22Rv1 (cell line): ENCODE measurements at regions not wholly inside any gene's neighbourhood (a gene's known extent, or its start where the extent isn't known, plus 50 kb on each side); places are given as distances from the start of the nearest gene placed in this dataset.

Experiments
- ZFX ChIP-seq: fragments of 450-650 bp; IDR thresholded peaks from 2 replicates; pipeline ENCODE4 v1.6.1; 2017; ENCODE audit warnings: antibody characterized with exemption, borderline replicate concordance
- TF ChIP-seq, protein P1 (sequence below): fragments of 450-650 bp; IDR thresholded peaks from 2 replicates; pipeline ENCODE4 v1.5.1; 2017; ENCODE audit warnings: mild to moderate bottlenecking

DNA sequence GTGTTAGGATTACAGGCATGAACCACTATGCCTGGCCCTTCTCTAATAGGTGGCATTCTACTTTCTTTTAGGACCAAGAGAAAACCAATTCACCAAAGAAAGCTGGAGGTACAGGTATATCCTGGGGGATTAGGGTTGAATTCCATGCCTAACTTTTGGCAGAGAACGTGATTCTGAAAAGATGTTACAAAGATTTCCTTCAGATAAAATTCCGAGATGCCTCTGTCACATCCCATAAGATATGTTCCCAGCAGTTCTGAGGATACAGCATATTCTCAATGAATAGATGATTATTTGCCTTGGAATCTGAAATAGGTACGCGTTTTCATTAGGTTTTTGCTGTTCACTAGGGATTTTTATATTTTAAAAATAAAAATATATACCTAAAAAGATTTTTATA lies 111.9 kb upstream of the KRAS start:
- TF ChIP-seq, protein P1, sequence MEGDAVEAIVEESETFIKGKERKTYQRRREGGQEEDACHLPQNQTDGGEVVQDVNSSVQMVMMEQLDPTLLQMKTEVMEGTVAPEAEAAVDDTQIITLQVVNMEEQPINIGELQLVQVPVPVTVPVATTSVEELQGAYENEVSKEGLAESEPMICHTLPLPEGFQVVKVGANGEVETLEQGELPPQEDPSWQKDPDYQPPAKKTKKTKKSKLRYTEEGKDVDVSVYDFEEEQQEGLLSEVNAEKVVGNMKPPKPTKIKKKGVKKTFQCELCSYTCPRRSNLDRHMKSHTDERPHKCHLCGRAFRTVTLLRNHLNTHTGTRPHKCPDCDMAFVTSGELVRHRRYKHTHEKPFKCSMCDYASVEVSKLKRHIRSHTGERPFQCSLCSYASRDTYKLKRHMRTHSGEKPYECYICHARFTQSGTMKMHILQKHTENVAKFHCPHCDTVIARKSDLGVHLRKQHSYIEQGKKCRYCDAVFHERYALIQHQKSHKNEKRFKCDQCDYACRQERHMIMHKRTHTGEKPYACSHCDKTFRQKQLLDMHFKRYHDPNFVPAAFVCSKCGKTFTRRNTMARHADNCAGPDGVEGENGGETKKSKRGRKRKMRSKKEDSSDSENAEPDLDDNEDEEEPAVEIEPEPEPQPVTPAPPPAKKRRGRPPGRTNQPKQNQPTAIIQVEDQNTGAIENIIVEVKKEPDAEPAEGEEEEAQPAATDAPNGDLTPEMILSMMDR: no peak
- TF ChIP-seq ZFX: no peak
